ENCODE measurements at regions not wholly inside any gene's neighbourhood (a gene's known extent, or its start where the extent isn't known, plus 50 kb on each side); places are given as distances from the start of the nearest gene placed in this dataset.

DNA sequence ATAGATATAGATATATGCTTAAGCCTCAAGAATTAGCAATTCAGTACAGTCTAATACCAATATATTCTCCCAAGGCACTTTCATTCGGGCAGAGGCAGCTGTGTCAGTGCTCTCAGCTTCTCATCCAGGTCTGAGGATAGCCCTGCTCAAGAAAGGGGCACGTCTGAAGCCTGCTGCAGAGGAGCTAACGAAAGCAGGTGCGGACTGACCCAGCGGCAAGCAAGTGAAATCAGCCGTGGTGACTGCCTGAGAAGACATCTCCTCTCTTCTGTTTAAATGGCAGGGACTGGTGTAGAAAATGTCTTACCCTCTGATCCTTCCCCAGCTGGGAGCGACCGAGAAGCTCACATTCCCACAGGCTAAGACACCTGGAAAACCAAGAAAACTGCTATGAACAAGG is 468.6 kb downstream of the BRD1 start:
- H3K9me3 ChIP-seq (ENCODE audit: insufficient read depth, low read depth, low read length), result no peaks in the 10 kb centered on the region
- no peak overlapping the region for H3K9ac ChIP-seq (ENCODE audit: low read depth, low read length)
- no peaks in the 10 kb centered on the region for H3K27me3 ChIP-seq (ENCODE audit: insufficient read depth, low read length)
- no peak overlapping the region for H3K4me3 ChIP-seq (ENCODE audit: low read length)
- no peaks in the 10 kb centered on the region for H3K36me3 ChIP-seq (ENCODE audit: insufficient read depth, low read depth, low read length)
- H3K4me1 ChIP-seq (ENCODE audit: insufficient read depth, low read length), result no peaks in the 10 kb centered on the region
- H3K27ac ChIP-seq (ENCODE audit: low read length), result no peak overlapping the region

DNA sequence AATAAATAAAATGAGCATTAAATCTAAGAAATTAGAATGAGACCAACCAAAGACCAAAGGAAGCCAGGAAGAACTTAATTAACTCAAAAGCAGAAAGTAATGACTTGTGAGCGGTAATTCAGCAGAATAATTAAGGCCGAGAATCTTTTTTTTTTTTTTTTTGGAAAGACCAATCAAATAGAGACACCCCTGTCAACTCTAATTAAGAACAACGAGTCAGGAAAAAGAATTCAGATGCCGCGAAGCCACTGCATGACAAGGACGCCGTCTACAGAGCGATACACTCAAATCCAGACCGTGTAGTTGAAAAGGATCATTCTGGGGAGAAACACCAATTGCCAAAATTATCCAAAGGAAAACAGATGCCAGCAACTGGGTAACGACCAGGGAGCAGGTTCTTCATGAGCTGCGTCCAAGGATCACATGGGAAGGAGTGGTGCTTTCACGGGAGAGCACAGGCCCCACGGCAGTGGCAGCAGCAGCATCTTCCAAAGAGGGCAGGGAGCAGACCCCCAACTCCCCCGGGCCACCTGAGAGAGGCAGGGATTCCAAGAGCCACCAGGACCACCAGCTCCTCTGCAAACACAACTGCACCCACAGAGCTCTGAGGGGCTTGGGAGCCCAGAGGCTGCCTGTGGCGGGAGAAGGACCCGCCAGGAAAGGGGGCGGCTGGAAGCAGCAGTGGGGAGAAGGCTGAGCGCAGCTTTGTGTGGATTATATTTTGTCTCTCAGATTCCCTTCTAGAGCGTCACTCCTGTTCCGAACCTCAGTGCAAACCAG is 469.8 kb downstream of the BRD1 start:
- H3K36me3 ChIP-seq (ENCODE audit: insufficient read depth, low read depth, low read length), result no peaks in the 10 kb centered on the region
- no peaks in the 10 kb centered on the region for H3K27me3 ChIP-seq (ENCODE audit: insufficient read depth, low read length)
- H3K4me1 ChIP-seq (ENCODE audit: insufficient read depth, low read length), result no peaks in the 10 kb centered on the region
- no peak overlapping the region for H3K9ac ChIP-seq (ENCODE audit: low read depth, low read length)
- H3K9me3 ChIP-seq (ENCODE audit: insufficient read depth, low read depth, low read length), result no peaks in the 10 kb centered on the region
- no peak overlapping the region for H3K27ac ChIP-seq (ENCODE audit: low read length)
- no peak overlapping the region for H3K4me3 ChIP-seq (ENCODE audit: low read length)

DNA sequence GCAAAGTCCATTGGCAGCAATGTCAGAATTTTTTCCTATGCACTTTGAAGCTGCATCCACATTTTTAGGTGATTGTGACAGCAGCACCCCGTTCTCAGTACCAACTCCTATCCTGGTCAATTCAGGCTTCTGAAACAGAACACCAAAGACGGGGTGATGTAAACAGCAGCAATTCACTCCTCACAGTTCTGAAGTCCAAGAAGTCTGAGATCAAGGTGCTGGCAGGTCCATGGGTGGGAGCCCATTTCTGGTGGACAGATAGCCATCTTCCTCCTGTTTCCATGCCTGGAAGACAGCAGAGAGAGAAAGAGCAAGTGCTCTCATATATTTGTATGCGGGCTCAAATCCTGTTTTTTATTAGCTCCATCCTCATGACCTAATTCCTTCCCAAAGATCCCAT is 471.2 kb downstream of the BRD1 start:
- Histone ChIP-seq H3K36me3 (ENCODE audit: insufficient read depth, low read depth, low read length) (no peaks in the 10 kb centered on the region), H3K4me1 (ENCODE audit: insufficient read depth, low read length) (no peaks in the 10 kb centered on the region), H3K27ac (ENCODE audit: low read length) (no peak overlapping the region), H3K4me3 (ENCODE audit: low read length) (no peak overlapping the region), H3K9me3 (ENCODE audit: insufficient read depth, low read depth, low read length) (no peaks in the 10 kb centered on the region), H3K27me3 (ENCODE audit: insufficient read depth, low read length) (no peaks in the 10 kb centered on the region), H3K9ac (ENCODE audit: low read depth, low read length) (no peak overlapping the region)

DNA sequence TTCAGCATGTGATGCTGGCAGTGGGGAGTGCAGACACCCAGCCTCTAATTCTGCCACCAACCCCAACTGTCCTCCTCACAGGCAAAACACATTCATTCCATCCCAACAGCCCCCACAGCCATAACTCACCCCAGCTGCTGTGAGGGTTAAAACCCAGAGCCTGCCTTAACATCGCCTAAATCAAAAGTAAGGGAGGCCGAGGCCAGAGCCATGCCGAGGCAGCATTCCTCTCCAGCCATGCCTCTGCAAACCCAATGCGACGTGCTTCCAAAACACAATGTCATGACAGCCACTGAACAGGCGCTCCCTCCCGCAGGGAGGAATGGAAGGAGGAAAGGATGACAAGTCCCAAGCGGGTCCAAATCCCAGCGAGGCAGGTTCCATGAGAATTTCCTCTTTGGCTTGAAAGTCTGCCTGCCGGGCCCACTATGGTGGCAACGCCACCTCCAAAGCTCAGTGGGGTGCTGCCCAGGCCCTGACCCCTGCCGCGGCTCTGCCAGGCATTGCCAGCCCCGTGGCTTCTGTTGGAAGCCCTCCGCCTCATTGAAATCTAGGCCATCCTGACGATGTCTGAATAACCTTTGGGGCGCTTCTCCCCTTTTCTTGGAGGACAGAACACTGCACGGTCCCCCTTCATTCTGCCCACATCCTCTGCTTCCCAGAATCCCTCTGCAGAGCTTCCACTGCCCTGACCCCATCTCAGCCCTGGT is 472.3 kb downstream of the BRD1 start:
- Histone ChIP-seq H3K36me3 (ENCODE audit: insufficient read depth, low read depth, low read length) (no peaks in the 10 kb centered on the region), H3K27ac (ENCODE audit: low read length) (no peak overlapping the region), H3K9me3 (ENCODE audit: insufficient read depth, low read depth, low read length) (no peaks in the 10 kb centered on the region), H3K9ac (ENCODE audit: low read depth, low read length) (no peak overlapping the region), H3K4me3 (ENCODE audit: low read length) (no peak overlapping the region), H3K4me1 (ENCODE audit: insufficient read depth, low read length) (no peaks in the 10 kb centered on the region), H3K27me3 (ENCODE audit: insufficient read depth, low read length) (no peaks in the 10 kb centered on the region)

DNA sequence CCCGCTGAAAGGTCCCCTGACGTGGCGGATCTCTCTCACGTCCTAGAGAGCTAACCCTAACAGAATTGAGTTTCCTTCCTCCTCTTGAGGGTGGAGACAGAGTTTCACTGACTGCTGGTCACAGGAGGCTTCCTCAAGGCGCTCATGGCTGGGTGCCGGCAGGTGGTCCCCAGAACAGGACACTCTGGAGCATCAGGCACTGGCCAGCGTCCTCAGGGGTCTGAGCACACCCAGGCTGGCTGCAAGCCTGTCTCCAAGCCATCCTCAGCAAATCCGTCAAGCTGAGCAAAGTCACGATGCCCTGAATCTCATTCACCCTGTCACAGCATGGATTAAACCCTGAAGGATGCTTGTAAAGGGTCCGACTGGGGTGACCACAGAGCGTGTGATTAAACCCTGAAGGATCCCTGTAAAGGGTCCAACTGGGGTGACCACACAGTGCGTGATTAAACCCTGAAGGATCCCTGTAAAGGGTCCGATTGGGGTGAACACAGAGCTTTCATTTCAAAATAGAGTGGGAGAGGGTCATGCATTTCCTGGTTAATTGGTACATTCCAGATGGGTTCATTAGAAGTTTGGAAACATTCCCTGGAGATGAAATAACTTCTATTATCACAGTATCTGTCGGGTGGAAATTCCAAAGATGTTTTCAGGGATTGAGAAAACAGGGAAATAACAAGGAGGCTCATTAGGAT is 473.0 kb downstream of the BRD1 start:
- Histone ChIP-seq H3K27ac (ENCODE audit: low read length) (no peak overlapping the region), H3K4me1 (ENCODE audit: insufficient read depth, low read length) (no peaks in the 10 kb centered on the region), H3K9ac (ENCODE audit: low read depth, low read length) (no peak overlapping the region), H3K4me3 (ENCODE audit: low read length) (no peak overlapping the region), H3K36me3 (ENCODE audit: insufficient read depth, low read depth, low read length) (no peaks in the 10 kb centered on the region), H3K27me3 (ENCODE audit: insufficient read depth, low read length) (no peaks in the 10 kb centered on the region), H3K9me3 (ENCODE audit: insufficient read depth, low read depth, low read length) (no peaks in the 10 kb centered on the region)

DNA sequence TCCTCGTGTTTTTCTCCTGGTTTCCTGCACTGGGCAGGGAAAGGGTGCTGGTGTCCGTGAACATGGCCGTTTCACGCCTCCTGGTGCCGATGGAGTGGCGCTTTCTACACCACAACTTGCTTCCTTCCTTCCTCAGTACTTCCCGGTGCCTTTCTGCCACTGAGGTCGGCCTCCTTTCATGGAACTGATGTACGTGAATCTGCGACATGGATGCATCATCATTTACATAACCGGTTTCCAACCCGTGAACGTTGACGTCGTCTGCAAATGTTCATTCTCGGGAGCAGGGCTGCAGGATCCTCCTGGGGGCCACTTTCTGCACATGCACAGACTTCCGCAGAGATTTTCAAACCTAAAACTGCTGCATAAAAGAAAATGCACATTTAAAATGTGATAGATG is 474.4 kb downstream of the BRD1 start:
- H3K4me1 ChIP-seq (ENCODE audit: insufficient read depth, low read length), result no peaks in the 10 kb centered on the region
- H3K36me3 ChIP-seq (ENCODE audit: insufficient read depth, low read depth, low read length), result no peaks in the 10 kb centered on the region
- no peak overlapping the region for H3K27ac ChIP-seq (ENCODE audit: low read length)
- no peak overlapping the region for H3K9ac ChIP-seq (ENCODE audit: low read depth, low read length)
- no peak overlapping the region for H3K4me3 ChIP-seq (ENCODE audit: low read length)
- H3K27me3 ChIP-seq (ENCODE audit: insufficient read depth, low read length), result no peaks in the 10 kb centered on the region
- no peaks in the 10 kb centered on the region for H3K9me3 ChIP-seq (ENCODE audit: insufficient read depth, low read depth, low read length)

DNA sequence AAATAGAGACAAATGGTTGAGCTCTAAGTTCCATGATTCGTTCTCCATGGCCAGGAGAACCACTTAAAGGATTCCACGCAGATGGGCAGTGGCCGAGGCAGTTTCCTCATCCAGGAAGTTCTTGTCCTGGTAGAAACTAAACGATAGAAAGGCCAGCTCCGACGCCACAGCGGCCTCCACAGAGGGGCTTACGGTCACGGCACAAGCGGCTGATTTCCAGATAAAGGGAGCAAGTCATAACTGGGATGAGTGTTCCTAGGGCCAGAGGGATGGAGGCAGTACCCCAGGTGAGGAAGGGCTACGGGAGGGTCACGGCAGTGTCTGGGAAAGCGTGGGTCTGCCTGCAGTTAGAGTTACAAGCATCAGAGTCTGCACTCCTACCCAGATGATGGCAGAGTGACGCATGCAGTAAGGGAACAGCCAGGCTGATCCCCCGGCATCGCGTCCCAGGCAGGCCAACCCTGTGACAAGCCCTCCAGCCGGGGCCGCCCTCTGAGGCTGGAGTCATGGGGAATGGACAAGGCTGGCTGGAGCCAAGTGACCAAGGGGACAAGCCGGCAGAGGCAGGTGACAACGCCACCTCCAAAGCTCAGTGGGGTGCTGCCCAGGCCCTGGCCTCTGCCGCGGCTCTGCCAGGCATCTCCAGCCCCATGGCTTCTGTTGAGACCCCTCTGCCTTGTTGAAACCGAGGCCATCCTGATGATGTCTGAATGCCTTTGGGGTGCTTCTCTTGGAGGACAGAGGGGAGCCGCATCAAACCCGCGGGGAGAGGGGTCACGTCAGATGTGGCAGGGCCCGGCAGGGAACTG is 475.1 kb downstream of the BRD1 start:
- Histone ChIP-seq H3K4me1 (ENCODE audit: insufficient read depth, low read length) (no peaks in the 10 kb centered on the region), H3K9ac (ENCODE audit: low read depth, low read length) (no peak overlapping the region), H3K4me3 (ENCODE audit: low read length) (no peak overlapping the region), H3K36me3 (ENCODE audit: insufficient read depth, low read depth, low read length) (no peaks in the 10 kb centered on the region), H3K9me3 (ENCODE audit: insufficient read depth, low read depth, low read length) (no peaks in the 10 kb centered on the region), H3K27ac (ENCODE audit: low read length) (no peak overlapping the region), H3K27me3 (ENCODE audit: insufficient read depth, low read length) (no peaks in the 10 kb centered on the region)

DNA sequence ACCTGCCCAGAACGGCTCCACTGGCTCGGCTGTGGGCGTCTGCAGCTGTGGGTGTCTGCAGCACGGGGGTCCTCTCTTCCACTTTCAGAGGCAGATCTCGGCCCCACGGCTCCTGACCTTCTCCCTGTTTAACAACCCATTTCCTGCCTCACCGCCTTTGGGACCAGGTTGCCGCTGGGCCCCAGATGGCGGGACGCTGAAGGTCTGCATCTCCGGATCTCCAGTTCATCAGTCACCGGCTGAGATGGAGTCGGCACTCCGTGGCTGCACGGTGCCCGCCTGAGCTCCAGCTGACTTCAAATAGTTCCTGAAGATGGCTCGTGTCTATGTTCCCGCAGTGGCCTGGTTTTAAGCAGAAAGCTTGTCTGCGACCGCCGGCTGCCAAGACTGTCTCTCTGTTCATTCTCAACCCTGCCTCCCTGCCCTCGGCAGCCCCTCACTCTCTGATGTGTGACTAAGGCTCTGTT is 475.9 kb downstream of the BRD1 start:
- H3K9me3 ChIP-seq (ENCODE audit: insufficient read depth, low read depth, low read length), result no peaks in the 10 kb centered on the region
- no peaks in the 10 kb centered on the region for H3K36me3 ChIP-seq (ENCODE audit: insufficient read depth, low read depth, low read length)
- H3K4me3 ChIP-seq (ENCODE audit: low read length), result no peak overlapping the region
- no peaks in the 10 kb centered on the region for H3K27me3 ChIP-seq (ENCODE audit: insufficient read depth, low read length)
- H3K27ac ChIP-seq (ENCODE audit: low read length), result no peak overlapping the region
- H3K4me1 ChIP-seq (ENCODE audit: insufficient read depth, low read length), result no peaks in the 10 kb centered on the region
- no peak overlapping the region for H3K9ac ChIP-seq (ENCODE audit: low read depth, low read length)

DNA sequence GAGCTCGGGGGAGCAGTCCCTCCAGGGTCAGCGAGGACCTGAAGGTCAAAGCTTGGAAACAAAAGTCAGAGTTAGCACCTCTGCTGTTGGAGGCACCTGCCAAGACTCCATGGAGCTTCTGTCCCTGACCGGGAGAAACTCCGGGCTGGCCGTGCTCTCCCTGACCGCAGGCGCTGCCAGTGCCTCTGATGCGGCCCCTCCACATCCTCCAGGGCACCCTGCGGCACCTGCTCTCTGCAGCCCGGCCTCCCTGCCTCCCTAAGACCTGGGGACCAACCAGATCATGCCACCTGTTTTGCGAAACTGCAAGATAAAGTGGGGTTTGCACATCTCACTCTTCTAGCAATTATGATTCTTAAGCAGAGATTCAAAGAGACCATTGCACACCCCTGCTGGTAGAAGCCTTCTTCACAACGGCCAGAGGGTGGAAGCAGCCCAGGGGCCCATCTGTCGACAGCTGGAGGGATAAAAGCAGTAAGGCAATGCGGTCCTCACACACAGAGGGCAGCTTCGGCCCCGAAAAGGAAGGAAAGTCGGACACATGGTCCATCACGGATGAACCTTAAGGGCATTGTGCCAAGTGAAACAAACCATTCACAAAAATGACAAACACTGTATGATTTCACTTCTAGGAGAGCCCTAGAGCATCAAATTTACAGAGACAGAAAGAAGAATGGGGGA is 477.1 kb downstream of the BRD1 start:
- Histone ChIP-seq H3K4me1 (ENCODE audit: insufficient read depth, low read length) (no peaks in the 10 kb centered on the region), H3K27me3 (ENCODE audit: insufficient read depth, low read length) (no peaks in the 10 kb centered on the region), H3K9me3 (ENCODE audit: insufficient read depth, low read depth, low read length) (no peaks in the 10 kb centered on the region)

DNA sequence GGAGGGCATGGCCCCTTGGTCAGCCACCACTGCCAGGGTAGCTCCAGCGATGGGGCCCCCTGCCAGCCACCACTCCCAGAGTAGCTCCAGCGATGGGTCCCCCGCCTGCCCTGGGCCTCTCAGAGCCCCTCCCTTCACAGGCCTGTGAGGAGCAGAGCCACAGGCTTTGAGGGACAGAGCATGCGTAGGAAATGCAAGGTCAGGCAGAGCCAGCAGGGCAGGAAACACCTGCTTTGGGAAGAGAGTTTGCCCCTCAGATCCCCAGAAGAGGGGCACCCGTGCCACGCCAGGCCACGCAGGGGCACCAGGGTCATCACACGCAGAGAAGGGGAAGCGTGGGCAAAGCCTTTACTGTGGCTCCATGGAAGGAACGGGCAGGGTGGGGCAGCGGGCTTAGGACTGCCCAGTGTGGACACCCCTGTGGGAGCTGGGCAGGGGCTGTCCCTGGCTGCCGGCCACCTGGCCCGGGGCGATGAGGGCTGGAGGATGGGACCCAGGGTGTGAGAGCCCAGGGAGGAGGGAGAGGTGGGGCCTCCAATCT is 477.8 kb downstream of the BRD1 start:
- H3K36me3 ChIP-seq (ENCODE audit: insufficient read depth, low read depth, low read length), result no peaks in the 10 kb centered on the region
- H3K27me3 ChIP-seq (ENCODE audit: insufficient read depth, low read length), result no peaks in the 10 kb centered on the region
- H3K4me1 ChIP-seq (ENCODE audit: insufficient read depth, low read length), result no peaks in the 10 kb centered on the region

More for the DNA sequence above, 477.1 kb downstream of the BRD1 start:
- no peaks in the 10 kb centered on the region for H3K36me3 ChIP-seq (ENCODE audit: insufficient read depth, low read depth, low read length)
- no peak overlapping the region for H3K27ac ChIP-seq (ENCODE audit: low read length)
- no peak overlapping the region for H3K4me3 ChIP-seq (ENCODE audit: low read length)
- H3K9ac ChIP-seq (ENCODE audit: low read depth, low read length), result no peak overlapping the region

More for the DNA sequence above, 477.8 kb downstream of the BRD1 start:
- no peak overlapping the region for H3K9ac ChIP-seq (ENCODE audit: low read depth, low read length)
- no peak overlapping the region for H3K27ac ChIP-seq (ENCODE audit: low read length)
- no peak overlapping the region for H3K4me3 ChIP-seq (ENCODE audit: low read length)
- H3K9me3 ChIP-seq (ENCODE audit: insufficient read depth, low read depth, low read length), result no peaks in the 10 kb centered on the region

Data from iPS-20b (cell line).